ENCODE measurements at regions not wholly inside any gene's neighbourhood (a gene's known extent, or its start where the extent isn't known, plus 50 kb on each side); places are given as distances from the start of the nearest gene placed in this dataset.

DNA sequence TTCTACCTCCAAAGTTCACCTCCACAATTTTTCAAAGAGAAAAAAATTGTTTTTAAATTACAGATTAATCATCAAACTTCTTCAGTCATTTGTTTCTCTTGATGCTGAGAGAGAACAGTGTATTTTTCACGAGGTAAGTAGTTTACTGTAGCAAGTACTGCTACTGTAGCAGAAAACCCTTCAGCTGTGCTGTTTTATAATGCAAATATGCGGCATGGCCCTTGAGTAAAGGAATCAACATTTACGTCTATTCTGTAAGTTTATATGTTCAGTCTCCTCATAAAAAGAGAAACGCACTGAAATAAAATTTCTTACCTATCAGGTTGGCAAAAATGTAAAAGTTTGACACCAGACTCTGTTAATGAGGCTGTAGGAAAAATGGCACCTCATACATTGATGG lies 399.0 kb downstream of the NKX6-1 start:
- no peak for DNase-seq

DNA sequence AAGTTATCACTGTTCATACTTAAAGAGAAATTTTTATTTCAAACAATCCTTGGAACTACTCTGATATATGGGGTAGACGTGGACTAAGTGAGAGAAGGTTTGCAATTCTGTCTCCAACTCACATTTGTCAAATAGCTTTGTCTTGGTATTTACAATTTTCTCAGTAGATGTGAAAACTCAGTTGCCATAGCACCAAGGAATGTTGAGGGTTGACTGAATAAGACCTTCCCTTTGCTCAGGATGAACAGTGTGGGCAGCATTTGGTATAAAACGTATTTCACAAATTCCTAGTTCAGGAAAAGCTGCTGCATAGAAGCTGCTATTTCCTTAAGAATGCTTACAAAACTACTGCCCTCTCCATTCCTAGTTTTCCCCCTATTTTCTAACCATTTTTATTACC lies 399.5 kb downstream of the NKX6-1 start:
- DNase-seq = peak; percentile 12

DNA sequence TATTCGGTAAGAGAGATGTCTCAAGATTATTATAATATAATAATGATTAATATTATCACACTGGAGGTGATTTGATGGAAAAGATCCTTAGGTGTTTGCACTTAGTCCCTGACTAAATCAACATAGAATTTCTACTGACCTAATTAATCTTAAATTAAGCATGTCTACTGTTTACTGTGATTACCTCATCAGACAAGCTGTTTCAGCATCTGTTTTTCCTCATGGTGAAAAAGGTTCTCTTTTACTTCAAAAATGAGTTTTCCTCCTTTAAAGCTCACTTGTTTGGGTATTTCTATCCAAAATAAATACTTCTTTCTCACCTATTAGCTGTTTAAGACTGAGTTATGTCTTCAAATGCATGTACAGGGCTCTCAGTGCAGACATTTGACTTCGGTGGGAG lies 407.8 kb downstream of the NKX6-1 start:
- no peak for DNase-seq

DNA sequence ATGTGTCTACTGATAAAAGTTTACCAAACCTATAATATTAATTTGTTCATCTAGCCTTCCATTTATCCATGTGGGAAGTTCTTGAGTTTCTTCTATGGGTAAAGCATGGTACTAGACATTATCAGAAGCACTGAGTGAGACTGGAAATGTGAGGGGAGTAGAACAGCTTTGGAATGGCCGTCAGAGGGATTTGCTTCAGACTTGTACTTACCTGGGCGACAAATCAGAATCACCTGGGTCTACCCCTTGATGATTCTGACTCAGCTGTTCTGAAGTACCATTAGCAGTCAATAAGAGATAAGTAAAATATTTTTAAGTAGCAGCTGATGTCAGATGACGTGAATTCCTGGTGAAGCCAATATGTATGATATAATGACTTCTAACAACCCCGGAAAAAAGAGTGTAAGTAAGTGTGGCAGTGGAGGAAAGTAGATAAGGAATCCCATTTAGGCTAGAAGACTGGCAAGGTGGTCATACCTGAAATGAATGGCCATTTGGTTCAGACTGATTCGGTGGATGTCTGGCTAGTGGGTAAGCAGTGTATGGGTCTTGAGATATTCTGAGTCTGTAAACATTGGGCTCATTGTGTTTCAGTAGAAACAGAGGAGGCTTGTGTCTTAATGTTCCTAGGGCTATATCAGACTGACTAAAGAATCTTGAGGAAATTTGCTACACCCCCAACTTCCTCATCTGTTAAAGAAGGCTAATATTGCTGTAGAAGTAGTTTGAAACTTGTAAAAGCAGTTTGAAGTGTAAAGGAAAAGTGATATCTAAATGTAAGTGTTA lies 409.2 kb downstream of the NKX6-1 start:
- no peak for DNase-seq

DNA sequence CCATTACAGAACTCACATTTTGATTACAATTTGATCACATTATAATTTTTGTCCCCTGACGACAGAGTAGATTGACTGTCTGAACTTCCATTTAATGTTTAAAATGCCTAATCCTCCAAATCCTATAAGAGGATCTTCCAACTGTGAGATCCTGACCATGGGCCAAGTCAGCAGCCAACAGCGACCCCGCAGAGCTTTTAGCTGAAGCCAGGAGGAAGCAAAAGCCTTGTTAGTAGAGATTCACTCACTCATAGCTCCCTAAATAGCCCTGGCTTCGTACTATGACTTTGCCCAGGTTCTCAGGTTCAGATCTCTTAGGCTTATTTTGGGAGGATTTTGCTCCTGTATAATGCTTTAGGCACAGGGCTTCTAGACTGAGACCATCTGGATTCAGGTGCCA lies 413.1 kb downstream of the NKX6-1 start:
- DNase-seq = no peak

DNA sequence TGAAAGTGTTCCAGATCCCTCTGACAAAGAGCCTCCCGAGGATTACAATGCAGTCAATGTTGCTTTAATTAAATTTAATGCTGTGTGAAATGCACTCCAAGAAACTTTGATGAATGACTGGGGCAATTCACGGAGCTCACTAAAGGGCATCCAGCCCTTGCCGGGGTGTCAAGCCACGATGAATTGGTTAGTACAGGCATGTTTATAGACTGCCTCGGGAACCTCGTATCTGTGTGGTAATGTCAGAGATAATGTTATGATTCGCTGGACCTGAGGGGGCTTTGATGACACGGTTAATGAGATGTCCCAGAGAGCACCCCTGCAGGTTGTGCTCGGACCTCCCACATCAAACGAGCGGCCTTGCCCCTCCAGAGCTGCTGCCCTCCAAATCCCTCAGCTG lies 428.8 kb downstream of the NKX6-1 start:
- DNase-seq = peak; percentile 62

DNA sequence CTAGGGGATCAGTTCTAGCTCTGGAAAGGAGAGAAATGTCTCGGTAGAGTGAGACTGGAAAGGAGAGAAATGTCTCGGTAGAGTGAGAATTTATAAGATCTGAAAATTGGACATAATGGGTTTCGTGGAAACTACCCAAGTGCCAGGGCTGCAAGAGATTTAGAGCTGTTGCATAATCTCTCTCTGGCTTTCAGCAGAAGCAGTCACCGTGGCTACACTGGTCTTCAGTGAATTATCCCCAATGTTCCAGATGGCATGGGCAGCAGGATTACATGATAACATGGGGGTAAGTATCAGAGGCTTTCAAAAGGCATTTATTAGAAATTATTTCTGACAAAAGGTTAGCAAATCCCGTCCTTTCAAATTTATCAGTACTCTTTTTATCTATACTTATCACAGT lies 435.5 kb downstream of the NKX6-1 start:
- no peak for DNase-seq

DNA sequence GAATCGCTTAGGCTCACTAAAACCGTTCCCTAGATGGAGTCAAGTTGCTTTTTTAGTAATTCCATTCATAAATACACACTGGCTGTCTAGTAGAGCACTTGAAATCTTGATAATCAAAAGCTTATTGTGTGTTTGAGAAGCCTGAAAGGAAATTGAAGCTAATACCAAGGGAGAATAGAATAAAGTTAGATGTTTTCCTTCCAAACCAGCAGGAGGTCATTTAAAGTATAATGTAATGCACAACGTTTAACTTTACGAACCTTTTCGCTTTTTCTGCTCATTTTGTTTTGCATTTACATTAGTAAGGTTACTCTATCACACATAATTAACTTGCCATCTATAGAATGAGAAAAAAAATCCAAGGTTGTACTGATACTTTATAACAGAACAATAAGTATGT lies 440.9 kb downstream of the NKX6-1 start:
- DNase-seq = no peak

DNA sequence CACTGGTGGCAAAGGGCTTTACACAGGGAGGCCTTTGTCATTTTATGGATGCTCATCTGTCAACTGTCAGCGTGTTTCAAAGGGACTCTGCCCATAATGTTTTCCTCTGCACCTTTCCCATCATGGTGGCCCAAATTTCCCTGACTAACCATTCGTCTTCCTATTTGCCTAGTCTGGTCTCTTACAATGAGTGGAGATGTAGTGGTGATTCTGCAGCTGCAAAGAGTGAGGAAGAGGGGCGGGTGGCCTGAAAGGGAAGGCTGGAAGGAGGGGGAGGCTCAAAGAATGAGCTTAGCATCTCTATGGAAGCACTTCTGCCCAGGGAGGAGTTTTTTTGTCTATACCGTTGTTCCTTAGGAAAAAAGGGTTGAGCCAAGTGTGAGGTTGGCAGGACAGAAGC lies 447.5 kb downstream of the NKX6-1 start:
- no peak for DNase-seq

DNA sequence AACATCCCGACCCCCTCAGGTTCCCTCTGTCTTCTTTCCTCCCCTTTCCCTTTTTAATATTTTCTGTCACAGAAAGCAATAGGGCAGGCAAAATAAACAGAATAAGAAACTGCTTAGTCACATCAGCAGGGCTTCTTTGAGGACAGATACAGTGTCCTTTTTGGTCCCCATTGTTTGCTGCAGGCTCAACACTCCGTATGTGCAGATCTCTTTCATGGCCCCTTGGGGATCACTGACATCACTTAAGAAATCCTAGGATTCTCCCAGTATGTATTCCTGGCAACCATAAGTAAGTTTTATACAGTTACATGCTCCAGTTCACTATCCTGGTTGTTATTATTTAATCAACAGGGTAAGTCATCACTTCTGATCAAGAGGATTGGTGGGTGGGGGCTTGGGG lies 448.0 kb downstream of the NKX6-1 start:
- peak; percentile 22 for DNase-seq

DNA sequence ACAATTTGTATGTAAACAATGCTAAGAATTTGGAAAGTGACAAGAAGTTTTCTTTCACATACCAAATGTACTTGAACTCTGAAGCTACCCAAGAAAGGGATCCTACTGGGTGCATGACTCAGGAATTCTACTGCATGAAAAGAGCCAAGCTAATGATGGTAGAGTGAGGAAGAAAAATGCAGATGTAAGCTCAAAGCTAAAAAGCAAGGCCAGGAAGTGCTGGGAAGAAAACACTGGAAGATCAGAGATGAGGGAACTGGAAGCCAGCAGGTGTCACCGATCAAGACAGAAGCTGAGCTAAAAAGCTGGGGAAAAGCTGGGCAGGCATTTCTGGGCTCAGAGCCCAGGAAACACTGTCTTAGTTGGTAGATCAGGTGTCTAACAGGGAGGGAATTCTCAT lies 449.1 kb downstream of the NKX6-1 start:
- no peak for DNase-seq

DNA sequence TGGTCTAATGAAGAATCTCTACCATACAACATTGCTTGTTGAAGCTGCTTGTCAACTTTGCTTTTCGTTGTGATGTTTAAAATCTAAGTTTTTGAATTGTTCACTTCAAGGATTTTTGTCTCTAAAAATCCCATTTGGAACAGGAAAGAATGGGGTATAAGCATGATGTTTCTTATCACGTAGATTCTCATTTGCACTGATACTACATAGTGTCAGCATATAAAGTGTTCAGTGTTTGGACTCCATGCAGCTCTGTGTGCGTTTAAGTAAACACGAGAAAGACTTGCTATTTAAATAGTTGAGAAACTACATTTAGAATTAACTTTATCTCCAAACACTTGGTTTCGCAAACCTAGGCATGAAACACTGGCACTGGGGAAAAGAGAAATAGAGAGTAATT lies 452.5 kb downstream of the NKX6-1 start:
- no peak for DNase-seq

DNA sequence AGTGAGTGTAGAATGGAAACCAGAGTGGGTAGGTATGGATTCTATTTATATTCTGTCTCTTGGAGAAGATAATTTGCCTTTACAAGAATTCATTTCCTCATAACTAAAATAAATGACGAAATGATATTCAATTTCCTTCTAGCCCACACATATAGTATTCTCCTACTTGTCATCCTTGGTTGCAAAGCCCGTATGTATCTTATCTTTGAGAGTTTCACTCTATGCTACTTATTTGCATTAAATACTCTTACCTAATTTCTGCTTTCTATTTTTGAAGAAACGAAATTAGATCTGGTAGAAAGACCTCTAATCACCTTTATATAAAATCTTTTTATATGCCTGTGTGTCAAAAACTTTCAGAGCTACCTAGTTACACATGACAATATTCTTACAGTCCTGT lies 457.7 kb downstream of the NKX6-1 start:
- DNase-seq = no peak

DNA sequence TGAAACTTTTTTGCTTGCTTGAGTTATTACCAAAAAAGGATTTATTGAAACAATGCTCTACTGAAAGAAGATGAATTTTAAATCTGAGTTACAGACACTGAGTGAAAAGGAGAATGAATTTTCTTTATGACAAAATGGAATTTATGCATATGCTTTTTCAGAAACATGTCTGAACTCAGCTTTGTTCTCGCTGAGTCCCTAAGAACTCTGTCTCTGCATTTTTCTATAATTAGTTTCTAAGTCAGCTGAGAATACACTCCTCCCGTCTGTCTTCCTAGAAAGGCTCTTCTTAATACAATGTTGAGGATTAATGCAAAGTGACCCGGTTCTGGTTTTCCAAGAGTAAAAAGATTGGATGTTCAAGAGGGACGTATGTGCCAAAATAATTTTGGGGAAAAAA lies 463.5 kb downstream of the NKX6-1 start:
- DNase-seq = no peak

DNA sequence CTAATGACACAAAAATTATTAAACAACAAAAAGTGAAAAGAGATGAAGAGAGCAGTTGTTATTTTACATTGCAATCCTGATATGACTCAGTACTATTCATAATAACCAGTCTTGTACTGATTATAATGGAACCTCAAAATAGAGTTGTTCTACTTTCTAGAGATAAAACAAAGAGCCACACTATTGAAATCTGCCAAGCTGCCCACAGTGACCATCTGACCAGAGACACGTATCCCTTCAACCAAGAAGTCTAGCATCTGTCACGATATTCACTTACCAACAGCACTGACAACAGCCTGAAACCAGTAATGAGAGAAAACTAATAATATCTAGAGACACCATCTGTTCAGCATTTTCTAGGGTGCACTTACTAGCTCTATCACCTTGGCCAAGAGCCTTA lies 466.7 kb downstream of the NKX6-1 start:
- no peak for DNase-seq

DNA sequence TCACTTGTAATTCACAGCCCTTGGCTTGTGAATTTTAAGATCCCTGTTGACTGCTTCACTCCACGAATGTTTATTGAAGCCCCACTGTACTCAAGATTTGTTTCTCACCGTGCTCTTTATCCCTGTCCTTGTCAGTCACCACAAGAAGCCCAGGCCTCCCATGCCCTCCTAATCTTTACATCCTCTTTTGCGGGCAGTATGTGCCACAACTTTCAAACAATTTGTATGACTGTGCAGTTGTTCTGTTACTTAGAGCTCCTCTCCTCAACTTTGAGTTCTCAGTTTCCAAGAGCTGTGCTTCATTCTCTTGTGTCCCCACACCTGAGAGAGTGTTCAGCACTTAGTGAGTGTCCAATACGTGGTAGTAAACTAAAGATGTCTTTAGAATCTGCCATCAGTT lies 467.7 kb downstream of the NKX6-1 start:
- no peak for DNase-seq

DNA sequence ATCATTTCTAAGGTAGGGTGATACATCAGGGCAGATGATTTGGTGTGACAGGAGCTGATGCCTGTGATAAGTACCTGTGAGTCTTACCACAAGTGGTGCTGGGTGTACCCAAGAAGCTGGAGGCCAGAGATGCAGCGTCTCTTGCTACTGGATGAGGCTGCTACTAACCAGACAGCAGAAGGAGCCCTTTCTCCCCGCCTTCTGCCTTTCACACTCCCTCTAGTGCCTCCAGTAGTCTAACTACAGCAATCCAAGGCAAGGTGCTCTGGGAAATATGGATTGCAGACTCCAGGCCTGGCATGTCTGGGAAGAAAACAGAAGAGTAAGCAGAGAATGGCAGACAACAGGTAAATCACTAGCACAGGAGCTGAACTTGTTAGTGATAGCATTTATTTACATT lies 470.8 kb downstream of the NKX6-1 start:
- no peak for DNase-seq

DNA sequence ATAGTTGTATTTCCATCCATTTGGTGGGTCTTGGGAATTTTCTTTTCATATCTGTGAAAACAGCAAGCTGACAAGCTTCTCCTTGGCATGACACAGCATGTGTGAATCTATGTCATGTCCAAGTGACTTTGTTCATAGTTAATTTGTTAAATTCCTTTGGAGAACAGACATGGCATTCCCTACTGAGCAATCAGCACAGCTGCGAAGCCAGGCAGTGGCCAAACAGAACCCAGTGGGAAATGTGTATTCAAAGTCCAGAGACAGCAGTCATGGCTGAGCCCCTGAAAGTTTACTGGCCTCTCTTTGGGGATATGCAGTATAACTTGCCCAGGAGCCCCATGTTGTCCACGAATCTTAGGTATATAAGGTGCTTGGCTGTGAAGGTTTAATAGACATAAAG lies 474.7 kb downstream of the NKX6-1 start:
- DNase-seq = peak; percentile 23

DNA sequence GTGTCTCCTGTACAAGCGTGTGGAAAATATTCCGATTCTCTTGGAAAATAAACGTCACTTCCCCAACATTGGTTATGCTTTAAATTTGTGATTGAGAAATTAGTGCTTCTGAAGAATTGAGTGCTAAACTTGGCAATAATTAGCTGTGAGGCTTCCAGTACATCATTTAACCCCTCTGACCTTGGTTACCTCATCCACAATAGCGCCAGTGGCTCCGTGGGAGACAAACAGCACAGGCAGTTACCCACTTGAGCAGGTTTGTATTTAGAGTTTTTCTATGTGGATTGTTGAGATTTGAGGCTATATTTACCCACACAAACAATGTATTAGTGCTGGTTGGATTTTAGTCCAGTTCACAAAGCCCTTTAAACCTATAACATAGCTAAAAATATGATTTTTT lies 476.5 kb downstream of the NKX6-1 start:
- peak; percentile 34 for DNase-seq

DNA sequence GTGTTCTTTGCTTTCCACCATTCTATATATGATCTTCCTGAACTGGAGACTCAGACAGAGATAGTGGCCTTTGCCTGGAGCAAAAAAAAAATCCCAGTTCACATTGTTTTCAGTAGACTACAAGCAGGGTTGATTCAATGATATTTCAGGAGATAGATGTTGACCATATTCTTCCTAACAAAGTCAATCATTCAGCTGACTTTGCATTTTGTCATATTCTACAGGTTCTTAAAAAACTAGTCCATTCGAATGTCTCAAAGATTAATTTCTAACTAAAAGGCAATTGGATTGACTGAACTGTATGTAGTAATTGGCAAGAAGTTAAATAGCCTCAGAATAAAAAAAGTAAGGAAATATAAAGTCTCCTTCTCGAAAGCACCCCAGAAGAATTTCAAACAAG lies 479.5 kb downstream of the NKX6-1 start:
- DNase-seq = no peak

DNA sequence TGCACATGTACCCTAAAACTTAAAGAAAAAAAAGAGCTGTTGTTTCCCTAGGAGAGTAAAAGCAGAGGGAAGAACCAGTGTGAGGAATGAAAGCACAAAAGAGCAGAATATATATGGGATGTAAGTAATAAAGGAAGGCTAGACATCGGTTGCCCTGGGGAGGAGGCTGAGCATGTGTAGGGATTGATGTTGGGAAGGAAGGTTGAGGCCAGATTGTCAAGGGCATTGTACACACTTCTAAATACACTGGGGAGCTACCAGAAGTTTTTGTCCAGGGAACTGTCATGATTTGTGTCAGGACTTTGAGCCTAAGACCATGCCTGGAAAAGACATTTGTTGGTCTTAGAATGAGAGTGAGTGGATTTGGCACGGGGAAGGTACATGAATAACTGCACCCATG lies 467.1 kb downstream of the GPAT3 start:
- no peak for DNase-seq

DNA sequence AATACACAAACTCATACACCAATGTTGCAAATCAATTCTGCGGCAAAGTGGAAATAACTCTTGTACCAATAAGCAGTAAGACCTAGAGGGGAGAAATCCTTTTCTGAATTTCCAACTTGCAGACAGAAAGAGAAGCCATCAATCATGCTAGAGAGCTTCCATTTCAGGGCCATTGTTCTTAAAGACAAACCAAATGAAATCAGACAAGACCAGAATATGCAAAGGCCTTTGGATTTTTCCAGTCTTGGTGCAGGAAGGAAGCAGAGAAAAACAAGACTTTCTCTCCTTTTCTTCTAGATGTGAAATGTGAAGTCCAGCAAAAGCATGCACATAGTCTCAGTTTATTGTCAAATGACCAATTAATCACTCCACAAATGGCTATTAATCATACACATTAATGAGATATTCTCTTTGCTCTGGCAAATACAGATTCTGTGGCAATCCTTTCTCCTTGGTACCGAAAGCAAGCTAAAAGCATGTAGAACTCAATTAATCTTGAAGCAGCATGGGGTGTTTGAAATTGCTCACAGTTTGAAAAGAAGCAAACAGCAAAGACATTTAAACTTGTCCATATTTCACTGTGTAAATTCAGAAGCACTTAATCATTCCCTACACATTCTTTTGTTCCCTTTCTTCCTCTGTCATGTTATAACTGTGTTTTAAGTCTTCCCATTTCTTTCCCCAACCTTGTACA lies 466.1 kb downstream of the GPAT3 start:
- no peak for DNase-seq

DNA sequence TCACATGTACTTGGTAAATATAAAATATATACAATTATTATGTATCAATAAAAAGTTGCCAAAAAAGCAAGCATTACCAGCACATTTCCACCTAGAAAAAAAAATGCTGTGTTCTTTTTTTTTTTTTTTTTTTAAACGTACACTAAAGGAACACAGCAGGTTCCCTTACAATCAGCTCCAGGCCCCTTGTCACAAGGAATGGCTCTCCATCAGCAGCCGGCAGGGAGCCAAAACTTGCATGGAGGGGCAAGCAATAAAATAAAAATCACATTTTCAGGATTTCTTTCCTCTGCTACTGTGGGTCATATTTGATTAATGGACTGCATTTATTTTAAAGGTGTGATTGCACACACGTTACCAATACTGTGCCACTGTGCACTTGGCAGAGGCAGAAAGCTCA lies 460.3 kb downstream of the GPAT3 start:
- no peak for DNase-seq

DNA sequence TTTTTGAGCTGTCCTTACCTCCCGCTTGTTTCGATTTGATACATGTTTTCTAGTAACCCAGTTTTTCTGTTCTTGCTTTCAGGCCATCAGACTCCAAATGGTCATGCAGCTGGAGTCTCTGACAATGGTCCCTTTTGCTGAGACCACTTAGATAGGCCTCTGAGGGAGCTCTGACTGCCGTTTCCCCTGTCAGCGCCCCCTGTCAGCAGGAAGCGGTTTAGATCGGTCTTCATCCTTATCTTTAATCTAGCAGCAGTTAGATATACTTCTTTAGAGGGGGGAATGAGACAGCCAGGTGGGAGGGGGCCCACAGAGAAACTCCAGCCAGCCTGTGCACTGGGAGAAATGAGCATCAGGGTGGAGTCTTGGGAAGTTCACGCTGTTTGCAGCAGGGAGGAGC lies 457.9 kb downstream of the GPAT3 start:
- no peak for DNase-seq

DNA sequence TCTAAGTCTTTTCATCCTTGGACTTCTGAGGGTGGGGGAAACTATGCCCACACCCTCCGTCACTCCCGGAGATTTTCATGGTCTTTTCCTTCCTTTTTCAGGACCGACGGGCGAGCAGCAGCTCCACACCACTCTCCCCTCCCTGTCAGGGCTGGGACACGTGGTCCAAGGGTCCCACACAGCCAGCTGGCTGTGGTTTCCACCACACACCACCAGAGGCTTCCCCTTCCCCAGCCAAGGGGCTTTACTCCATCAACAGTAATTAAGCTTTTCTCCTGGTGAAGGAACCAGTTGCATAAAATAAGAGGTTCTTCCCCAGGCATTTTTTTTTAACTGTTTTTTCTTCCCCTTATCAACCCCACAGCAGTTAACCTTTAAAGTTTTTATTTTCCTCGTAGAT lies 453.9 kb downstream of the GPAT3 start:
- DNase-seq = no peak

Data from eye (tissue), 1 donor.